ENCODE measurements at regions not wholly inside any gene's neighbourhood (a gene's known extent, or its start where the extent isn't known, plus 50 kb on each side); places are given as distances from the start of the nearest gene placed in this dataset.

- no peak for DNase-seq (ENCODE audit: low spot score in 2 of 2, unreplicated experiment in 2 of 2)
- no peak overlapping the region for H3K4me3 Mint-ChIP-seq
- no peak overlapping the region for H3K27ac Mint-ChIP-seq
- TF ChIP-seq, protein P1, sequence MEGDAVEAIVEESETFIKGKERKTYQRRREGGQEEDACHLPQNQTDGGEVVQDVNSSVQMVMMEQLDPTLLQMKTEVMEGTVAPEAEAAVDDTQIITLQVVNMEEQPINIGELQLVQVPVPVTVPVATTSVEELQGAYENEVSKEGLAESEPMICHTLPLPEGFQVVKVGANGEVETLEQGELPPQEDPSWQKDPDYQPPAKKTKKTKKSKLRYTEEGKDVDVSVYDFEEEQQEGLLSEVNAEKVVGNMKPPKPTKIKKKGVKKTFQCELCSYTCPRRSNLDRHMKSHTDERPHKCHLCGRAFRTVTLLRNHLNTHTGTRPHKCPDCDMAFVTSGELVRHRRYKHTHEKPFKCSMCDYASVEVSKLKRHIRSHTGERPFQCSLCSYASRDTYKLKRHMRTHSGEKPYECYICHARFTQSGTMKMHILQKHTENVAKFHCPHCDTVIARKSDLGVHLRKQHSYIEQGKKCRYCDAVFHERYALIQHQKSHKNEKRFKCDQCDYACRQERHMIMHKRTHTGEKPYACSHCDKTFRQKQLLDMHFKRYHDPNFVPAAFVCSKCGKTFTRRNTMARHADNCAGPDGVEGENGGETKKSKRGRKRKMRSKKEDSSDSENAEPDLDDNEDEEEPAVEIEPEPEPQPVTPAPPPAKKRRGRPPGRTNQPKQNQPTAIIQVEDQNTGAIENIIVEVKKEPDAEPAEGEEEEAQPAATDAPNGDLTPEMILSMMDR (IDR thresholded peaks at IDR 0.05; ENCODE audit: unreplicated experiment), result no peak
- H3K9me3 Mint-ChIP-seq, result peaks cover 8% of the 10 kb centered on the region
- H3K27me3 Mint-ChIP-seq (ENCODE audit: low read depth), result no peaks in the 10 kb centered on the region
- H3K36me3 Mint-ChIP-seq, result no peaks in the 10 kb centered on the region
- peaks cover 5% of the 10 kb centered on the region for H3K4me1 Mint-ChIP-seq
Measured at GRCh38 chr18:7317804-7318231, 86.9 kb downstream of the LRRC30 start.

GRCh38 chr18:7319161-7319560 lies 88.3 kb downstream of the LRRC30 start:
- Mint-ChIP-seq H3K27ac (no peak overlapping the region), H3K36me3 (no peaks in the 10 kb centered on the region), H3K9me3 (no peaks in the 10 kb centered on the region), H3K27me3 (ENCODE audit: low read depth) (no peaks in the 10 kb centered on the region), H3K4me1 (peaks cover 15% of the 10 kb centered on the region), H3K4me3 (no peak overlapping the region)
- DNase-seq (ENCODE audit: low spot score in 2 of 2, unreplicated experiment in 2 of 2), result no peak
- TF ChIP-seq, protein P1 (IDR thresholded peaks at IDR 0.05; ENCODE audit: unreplicated experiment), result no peak

DNA sequence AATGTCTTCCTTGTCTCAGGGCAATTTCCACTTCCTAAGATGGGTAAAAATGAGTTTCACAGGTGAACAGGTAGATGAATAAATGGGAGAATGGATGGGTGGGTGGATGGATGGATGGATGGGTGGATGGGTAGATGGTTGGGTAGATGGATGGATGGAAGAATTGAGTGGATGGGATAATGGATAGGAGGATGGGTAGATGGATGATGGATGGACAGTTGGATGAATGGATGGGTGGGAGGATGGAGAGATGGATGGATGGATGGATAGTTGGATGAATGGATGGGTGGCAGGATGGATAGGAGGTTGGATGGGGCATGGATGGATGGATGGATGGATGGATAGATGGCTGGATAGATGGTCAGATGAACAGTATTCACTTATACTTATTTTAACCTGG lies 90.9 kb downstream of the LRRC30 start:
- peaks cover 21% of the 10 kb centered on the region for H3K4me1 Mint-ChIP-seq
- H3K27ac Mint-ChIP-seq, result no peak overlapping the region
- H3K36me3 Mint-ChIP-seq, result no peaks in the 10 kb centered on the region
- no peaks in the 10 kb centered on the region for H3K9me3 Mint-ChIP-seq
- H3K27me3 Mint-ChIP-seq (ENCODE audit: low read depth), result no peaks in the 10 kb centered on the region
- H3K4me3 Mint-ChIP-seq, result no peak overlapping the region
- TF ChIP-seq, protein P1 (IDR thresholded peaks at IDR 0.05; ENCODE audit: unreplicated experiment), result no peak
- no peak for DNase-seq (ENCODE audit: low spot score in 2 of 2, unreplicated experiment in 2 of 2)

GRCh38 chr18:7322817-7323485 lies 92.1 kb downstream of the LRRC30 start:
- no peak overlapping the region for H3K4me3 Mint-ChIP-seq

DNA sequence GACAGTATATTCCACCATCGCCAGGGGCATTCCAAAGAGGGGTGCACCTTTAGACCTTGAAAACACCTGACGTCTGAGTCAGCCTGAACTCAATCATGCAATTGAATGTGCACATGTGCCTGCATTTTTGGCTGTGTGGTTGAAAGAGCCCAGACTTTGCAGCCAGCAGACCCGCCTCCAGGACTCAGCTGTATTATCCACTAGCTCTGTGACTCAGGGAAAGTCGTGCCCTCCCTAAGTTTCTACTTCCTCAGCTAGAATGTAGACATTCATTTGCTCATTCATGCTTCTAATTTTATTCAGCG lies 94.2 kb downstream of the LRRC30 start:
- DNase-seq (ENCODE audit: low spot score in 2 of 2, unreplicated experiment in 2 of 2), result no peak
- TF ChIP-seq, protein P1 (IDR thresholded peaks at IDR 0.05; ENCODE audit: unreplicated experiment), result no peak
- no peak overlapping the region for H3K4me3 Mint-ChIP-seq
- H3K27ac Mint-ChIP-seq, result no peak overlapping the region
- H3K36me3 Mint-ChIP-seq, result no peaks in the 10 kb centered on the region
- peaks cover 33% of the 10 kb centered on the region for H3K4me1 Mint-ChIP-seq
- H3K9me3 Mint-ChIP-seq, result no peaks in the 10 kb centered on the region
- H3K27me3 Mint-ChIP-seq (ENCODE audit: low read depth), result no peaks in the 10 kb centered on the region

More at GRCh38 chr18:7322817-7323485, 92.1 kb downstream of the LRRC30 start:
- Mint-ChIP-seq H3K9me3 (no peaks in the 10 kb centered on the region), H3K36me3 (no peaks in the 10 kb centered on the region), H3K27me3 (ENCODE audit: low read depth) (no peaks in the 10 kb centered on the region), H3K27ac (no peak overlapping the region), H3K4me1 (peaks cover 21% of the 10 kb centered on the region)
- no peak for DNase-seq (ENCODE audit: low spot score in 2 of 2, unreplicated experiment in 2 of 2)
- TF ChIP-seq, protein P1 (IDR thresholded peaks at IDR 0.05; ENCODE audit: unreplicated experiment), result no peak

DNA sequence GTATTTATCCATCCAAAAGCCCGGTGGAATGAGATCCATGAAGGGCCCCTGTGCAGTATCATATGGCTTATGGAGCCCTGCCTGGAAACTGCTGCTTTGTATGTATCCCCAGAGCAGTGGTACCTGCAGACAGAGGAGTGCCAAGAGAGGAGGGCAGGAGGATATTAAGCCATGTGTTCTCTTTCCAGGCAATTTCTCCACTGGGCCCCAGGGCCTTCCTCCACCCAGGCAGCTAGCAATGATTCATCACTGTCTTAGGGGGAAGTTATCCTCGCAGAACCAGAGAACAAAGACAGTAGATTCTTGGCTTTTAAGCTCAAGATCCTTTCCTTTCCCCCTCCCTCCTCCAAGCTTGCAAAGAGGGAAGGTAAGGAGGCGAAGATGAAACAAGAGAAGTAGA lies 98.1 kb downstream of the LRRC30 start:
- peaks cover 28% of the 10 kb centered on the region for H3K4me1 Mint-ChIP-seq
- no peaks in the 10 kb centered on the region for H3K9me3 Mint-ChIP-seq
- no peaks in the 10 kb centered on the region for H3K27me3 Mint-ChIP-seq (ENCODE audit: low read depth)
- TF ChIP-seq, protein P1 (IDR thresholded peaks at IDR 0.05; ENCODE audit: unreplicated experiment), result no peak
- H3K4me3 Mint-ChIP-seq, result no peak overlapping the region
- H3K27ac Mint-ChIP-seq, result no peak overlapping the region
- no peak for DNase-seq (ENCODE audit: low spot score in 2 of 2, unreplicated experiment in 2 of 2)
- H3K36me3 Mint-ChIP-seq, result no peaks in the 10 kb centered on the region

Data from mesothelial cell of epicardium (in vitro differentiated cells).